HK-2 (cell line): ENCODE measurements at regions not wholly inside any gene's neighbourhood (a gene's known extent, or its start where the extent isn't known, plus 50 kb on each side); places are given as distances from the start of the nearest gene placed in this dataset.
A peak's percentile ranks its signal among the peaks of the same experiment; 100 is the strongest.

ENCODE experiments used
- DNase-seq: peaks from one replicate; pipeline ENCODE4 v3.0.0-alpha.2; 2018; ENCODE audit not compliant: unreplicated experiment

DNA sequence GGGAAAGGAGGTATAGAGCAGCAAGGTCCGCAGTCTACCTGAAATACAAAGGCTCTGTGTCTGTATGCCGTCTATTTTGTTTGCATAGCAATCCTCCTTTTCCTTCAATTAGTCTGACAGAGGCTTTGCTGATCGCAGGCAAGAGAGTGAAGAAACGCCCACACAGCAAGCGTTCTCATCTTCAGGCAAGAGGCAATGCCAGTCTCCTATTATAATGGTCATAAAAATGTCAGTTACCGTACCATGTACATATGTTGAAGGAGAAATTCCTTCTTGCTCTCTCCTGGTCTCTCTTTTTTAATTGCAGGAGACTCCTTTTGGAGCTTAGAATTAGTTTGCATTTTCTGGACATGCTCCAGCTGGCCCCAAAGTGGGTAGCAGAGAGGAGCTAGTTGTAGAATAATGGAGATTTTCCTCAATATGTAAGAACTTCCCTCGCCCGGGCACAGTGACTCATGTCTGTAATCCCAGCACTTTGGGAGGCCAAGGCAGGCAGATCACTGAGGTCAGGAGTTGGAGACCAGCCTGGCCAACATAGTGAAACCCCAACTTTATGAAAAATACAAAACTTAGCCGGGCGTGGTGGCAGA, 139.5 kb downstream of the PFKFB3 start:
- no peak for DNase-seq

DNA sequence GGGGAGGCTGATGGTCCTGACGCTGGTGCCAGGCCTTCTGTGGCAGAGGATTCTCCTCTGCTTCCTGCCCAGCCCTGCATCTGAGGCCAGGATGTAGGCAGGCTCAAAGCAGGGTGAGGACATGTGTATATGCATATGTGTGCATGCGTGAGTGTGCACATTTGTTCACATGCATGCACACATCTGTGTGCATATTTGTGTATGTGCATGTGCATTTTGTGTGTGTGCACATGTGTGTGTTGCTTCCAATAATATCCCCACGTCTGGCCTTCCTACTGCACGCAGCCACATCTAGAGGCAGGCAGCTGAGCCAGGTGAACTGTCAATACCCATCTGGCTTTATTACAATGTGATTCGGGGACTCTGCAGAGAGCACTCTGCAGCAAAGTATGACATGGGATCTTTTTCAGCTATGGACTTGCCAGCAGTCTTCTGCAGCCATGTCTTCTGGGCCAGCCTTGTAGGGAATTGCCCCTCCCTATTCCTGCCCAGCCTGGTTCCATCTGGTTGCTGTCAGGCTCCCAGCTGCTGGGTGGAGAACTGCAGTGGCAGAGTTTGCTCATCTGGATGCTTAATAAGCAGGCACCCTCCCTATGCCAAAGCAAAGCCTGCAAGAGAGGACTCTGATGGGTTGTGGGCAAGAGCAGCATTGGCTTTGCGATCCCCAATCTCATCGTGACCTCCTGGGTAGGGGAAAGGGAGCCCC, 140.7 kb downstream of the PFKFB3 start:
- no peak for DNase-seq

GRCh38 chr10:6345404-6345803, 142.7 kb downstream of the PFKFB3 start:
- DNase-seq = no peak

GRCh38 chr10:6346631-6347030, 143.9 kb downstream of the PFKFB3 start:
- DNase-seq = no peak

GRCh38 chr10:6347391-6347951, 144.7 kb downstream of the PFKFB3 start:
- peak; percentile 17 for DNase-seq

DNA sequence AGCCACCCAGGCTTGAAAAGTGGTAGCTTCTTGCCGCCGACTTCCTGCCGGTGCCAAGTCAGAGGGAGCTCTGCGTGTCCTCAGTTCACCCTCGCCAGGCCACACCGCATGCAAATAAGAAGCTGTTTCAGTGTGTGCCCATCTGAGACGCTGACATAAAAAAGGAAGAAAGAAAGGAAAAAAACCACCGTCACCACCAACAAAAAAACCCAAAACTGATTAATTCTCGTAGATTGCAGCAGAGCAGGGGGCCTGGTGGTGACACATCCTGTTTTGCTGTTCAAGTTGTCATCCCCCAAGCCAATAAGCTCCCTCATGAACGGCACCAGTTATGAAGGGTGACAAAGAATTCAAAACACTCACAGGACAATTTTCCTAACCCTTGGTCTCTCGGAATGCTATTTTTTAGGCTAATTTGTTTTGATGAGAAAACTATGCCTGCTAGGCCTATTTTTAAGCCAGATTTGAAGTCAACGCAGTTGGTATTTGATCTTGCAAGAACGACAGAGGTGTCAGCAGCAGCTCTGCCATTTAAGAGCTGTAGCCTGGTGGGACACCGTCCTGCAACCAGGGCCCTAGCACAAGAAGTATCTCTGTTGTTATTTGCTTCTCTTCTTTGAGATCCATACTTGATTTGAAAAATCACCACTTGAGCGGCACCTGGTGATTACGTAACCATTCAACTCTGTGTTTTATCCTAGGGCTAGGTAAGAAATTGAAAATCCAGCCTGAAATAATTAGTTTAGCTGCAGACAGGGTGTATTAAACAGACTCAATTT, 145.6 kb downstream of the PFKFB3 start:
- peak; percentile 41 for DNase-seq

DNA sequence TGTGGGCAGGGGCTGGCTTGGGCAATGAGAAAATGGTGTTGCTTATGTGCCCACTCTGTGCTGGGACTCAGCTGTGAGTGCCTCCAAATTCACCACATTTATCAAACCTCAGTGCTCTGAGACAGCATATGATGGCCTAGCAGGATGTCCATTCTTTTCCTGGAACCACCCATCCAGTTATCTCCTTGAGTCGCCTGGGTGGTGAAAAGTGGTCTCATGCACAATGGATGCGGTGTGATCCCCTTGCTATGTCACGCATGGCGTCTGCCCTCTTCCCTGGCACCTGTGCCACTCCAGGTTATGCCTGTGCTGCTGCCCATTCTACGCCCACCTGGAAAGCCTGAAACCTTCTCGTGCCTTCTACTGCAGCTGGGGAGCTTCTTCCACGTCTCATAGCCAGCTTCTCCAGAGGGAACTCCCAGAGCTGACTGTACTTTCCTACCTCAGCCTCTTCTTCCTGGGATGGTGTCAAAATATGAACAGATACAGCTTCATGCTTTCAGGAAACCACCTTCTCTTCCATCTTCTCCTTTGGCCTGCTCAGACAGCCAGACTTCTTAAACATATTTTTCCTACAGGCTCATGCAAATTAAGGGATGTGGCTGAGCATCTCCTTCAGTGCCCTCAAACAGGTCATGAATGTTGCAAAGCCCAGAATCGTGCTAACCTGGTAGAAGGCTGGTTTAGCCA, 147.3 kb downstream of the PFKFB3 start:
- DNase-seq = no peak

- DNase-seq = no peak
Observed at GRCh38 chr10:6350609-6351008, 147.9 kb downstream of the PFKFB3 start.

GRCh38 chr10:6351495-6351894, 148.8 kb downstream of the PFKFB3 start:
- no peak for DNase-seq

GRCh38 chr10:6353526-6353925, 150.8 kb downstream of the PFKFB3 start:
- DNase-seq = no peak

GRCh38 chr10:6354168-6354772, 151.5 kb downstream of the PFKFB3 start:
- no peak for DNase-seq

DNA sequence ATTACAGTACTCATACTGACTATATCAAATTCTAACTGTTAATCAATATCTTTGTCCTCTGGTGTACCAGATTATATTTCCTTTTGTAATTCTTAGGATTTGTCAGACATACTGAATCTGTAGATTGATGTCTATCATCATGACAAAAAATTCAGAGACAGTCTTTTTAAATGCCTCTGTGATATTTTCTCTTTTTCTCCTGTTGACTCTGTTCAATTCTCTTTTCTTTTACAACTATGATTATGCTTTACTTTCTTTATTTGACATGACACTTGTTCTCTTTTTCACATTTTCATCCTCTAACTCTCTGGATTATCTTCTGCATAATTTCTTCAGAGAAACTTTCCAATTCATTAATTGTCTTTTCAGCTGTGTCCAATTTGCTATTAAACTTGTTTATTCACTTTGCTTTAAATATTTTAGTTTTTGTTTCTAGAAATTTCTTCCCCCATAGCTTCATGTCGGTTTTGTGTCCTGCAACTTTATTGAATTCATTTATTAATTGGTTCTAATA, 153.6 kb downstream of the PFKFB3 start:
- DNase-seq = no peak

DNA sequence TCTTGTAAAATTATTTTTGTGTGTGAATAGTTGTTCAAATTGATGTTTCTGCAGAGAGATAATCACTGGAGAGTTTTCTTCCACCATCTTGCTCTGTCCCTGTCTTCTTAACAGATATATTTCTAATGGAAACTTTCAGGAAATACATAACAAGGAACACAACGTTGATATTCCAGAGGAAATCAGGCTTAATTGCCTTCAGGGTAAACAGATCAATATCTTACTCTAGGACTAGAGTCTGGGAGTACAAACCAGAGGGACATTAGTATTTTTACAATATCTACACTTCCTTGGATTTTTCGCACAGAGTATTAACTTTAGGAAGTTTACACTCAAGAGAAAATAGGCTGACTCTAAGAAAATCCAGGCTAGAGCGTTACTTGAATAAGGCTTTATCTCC, 159.1 kb downstream of the PFKFB3 start:
- DNase-seq = no peak

DNA sequence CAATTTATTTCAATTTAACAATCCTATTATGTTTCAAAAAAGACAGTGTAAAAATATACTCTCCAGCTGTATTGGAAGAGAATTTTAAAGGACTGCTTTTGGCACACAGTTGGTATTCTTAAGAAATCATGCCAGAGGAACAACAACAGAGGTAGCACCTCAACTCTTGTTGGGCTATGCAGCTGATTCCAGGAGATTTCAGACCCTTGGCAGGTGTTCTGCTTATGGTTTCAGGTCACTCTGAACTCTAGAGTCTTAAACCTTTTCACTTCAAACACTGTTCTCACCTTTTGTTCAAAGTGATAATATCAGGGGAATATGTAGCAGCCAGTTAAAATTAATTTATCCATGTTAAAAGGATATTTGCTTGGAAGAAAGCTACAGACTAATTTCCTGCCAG, 160.1 kb downstream of the PFKFB3 start:
- no peak for DNase-seq

DNA sequence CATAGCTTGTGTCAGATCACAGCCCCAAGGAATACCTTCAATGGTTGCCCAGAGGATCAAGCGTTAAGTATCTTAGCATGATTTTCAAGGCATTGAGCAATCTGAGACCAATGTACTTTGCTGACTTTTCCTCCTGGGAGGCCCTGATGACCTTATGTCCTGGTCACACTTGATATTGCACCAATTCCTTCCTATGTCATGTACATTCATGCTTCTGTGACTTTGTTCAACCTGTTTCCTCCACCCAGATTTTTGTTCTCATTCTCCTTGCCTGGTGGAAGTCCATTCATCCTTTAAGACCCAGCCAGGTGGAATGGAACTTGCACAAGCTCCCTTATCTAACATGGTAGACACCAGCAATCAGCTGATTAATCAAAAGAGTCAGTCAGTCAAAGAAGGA, 160.8 kb downstream of the PFKFB3 start:
- DNase-seq = no peak

DNA sequence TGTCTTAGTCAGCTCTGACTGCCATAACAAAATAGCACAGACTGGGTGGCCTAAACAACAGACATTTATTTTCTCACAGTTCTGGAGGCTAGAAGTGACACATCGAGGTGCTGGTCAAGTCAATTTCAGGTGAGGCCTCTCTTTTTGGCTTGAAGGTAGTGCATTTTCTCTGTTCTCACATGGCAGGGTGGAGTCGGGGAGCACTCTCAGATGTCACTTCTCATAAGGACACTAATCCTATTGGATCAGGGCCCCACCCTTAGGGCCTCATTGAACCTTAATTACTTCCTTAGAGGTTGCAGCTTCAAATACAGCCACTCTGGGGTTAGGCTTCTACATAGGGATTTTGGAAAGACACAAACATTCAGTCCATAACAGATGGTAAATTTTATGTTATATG, 161.6 kb downstream of the PFKFB3 start:
- DNase-seq = no peak

DNA sequence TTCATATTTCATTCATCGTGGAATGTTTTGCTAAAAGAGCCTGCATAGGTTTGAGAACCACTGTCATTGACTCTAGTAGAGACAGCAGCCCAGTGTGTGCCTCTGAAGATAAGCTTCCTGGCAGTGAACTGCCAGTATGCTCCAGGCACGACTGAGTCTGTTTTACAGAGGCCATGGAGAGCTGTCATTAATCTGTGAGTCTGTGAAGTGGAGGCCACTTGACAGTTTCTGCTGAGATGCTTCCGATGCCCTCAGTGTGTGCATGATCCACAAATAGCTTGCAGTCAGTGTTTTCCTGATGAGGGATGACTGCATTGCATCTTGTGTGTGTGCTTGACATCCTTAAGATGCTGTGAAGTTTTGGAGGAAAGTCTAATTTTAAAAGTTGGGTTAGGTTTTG, 162.2 kb downstream of the PFKFB3 start:
- DNase-seq = no peak

DNA sequence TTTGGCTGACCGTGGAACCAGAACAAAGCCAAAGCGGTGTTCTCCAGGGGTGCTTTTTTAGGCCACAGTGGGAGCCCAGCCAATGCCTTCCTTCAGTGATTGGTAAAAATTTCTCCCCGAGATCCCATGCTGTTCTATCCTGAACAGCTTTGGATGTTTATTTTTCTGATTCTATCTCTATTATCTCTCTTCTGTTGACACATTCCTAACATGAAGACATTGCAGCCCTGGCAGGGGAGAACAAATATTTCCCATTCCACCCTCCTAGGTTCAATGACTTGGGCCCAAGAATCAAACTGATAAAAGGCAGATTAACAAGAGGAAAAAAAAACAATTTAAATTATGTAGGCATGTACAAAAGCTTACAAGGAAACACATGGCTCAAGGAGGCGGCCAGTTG, 162.7 kb downstream of the PFKFB3 start:
- no peak for DNase-seq
